Liver (tissue), 3 donors: ENCODE measurements at regions not wholly inside any gene's neighbourhood (a gene's known extent, or its start where the extent isn't known, plus 50 kb on each side); places are given as distances from the start of the nearest gene placed in this dataset.

Experiments
- HNF4G ChIP-seq: IDR thresholded peaks from 2 replicates; pipeline ENCODE4 v1.6.1; 2016; ENCODE audit warnings: antibody characterized with exemption
- JUND ChIP-seq, 2 donors: IDR thresholded peaks; 2 replicates each; pipeline ENCODE4 v1.6.1; 2016; ENCODE audit warnings: antibody characterized with exemption in 2 of 2
- TAF1 ChIP-seq: conservative IDR thresholded peaks from 2 replicates; pipeline ENCODE4 v1.6.1; 2016; ENCODE audit warnings: antibody characterized with exemption, mild to moderate bottlenecking
- YY1 ChIP-seq: IDR thresholded peaks from 2 replicates; pipeline ENCODE4 v1.6.1; 2016; ENCODE audit warnings: antibody characterized with exemption, mild to moderate bottlenecking
- TF ChIP-seq, protein P1 (sequence below): fragments of 150-350 bp; IDR thresholded peaks from 2 replicates; pipeline ENCODE4 v1.5.1; 2017; ENCODE audit warnings: improper control_type of control experiment, low read depth, low read length; ENCODE audit not compliant: missing input control
- TF ChIP-seq, protein P2 (sequence below): IDR thresholded peaks from 2 replicates; pipeline ENCODE4 v1.6.1; 2016; ENCODE audit warnings: antibody characterized with exemption
- TF ChIP-seq, protein P3 (sequence below): IDR thresholded peaks from 2 replicates; pipeline ENCODE4 v1.6.1; 2016; ENCODE audit warnings: antibody characterized with exemption, mild to moderate bottlenecking
- TF ChIP-seq, protein P4 (sequence below): IDR thresholded peaks from 2 replicates; pipeline ENCODE4 v1.6.1; 2016; ENCODE audit warnings: antibody characterized with exemption
- donor health status: healthy.
- donor health status: healthy.

DNA sequence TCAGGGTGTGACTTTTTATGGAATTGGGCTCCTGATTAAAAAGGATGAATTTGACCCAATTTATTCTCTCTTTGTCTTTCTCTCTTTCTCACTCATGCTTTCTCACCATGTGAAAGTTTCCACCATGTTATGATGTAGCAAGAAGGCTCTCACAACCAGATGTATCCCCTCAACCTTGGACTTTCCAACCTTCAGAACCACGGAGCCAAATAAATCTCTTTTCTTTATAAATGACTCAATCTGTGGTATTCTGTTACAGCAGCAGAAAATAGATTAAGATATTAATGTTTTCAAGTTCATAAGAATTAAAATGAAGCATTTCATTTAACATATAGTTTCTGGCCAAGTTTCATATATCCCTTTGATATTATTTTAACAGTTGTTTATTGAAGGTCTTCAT, 698.5 kb downstream of the TRAM1L1 start:
- TF ChIP-seq, protein P1, sequence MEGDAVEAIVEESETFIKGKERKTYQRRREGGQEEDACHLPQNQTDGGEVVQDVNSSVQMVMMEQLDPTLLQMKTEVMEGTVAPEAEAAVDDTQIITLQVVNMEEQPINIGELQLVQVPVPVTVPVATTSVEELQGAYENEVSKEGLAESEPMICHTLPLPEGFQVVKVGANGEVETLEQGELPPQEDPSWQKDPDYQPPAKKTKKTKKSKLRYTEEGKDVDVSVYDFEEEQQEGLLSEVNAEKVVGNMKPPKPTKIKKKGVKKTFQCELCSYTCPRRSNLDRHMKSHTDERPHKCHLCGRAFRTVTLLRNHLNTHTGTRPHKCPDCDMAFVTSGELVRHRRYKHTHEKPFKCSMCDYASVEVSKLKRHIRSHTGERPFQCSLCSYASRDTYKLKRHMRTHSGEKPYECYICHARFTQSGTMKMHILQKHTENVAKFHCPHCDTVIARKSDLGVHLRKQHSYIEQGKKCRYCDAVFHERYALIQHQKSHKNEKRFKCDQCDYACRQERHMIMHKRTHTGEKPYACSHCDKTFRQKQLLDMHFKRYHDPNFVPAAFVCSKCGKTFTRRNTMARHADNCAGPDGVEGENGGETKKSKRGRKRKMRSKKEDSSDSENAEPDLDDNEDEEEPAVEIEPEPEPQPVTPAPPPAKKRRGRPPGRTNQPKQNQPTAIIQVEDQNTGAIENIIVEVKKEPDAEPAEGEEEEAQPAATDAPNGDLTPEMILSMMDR = no peak
- TF ChIP-seq, protein P2, sequence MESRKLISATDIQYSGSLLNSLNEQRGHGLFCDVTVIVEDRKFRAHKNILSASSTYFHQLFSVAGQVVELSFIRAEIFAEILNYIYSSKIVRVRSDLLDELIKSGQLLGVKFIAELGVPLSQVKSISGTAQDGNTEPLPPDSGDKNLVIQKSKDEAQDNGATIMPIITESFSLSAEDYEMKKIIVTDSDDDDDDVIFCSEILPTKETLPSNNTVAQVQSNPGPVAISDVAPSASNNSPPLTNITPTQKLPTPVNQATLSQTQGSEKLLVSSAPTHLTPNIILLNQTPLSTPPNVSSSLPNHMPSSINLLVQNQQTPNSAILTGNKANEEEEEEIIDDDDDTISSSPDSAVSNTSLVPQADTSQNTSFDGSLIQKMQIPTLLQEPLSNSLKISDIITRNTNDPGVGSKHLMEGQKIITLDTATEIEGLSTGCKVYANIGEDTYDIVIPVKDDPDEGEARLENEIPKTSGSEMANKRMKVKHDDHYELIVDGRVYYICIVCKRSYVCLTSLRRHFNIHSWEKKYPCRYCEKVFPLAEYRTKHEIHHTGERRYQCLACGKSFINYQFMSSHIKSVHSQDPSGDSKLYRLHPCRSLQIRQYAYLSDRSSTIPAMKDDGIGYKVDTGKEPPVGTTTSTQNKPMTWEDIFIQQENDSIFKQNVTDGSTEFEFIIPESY = no peak
- TF ChIP-seq HNF4G (no peak), JUND (IDR thresholded peaks at IDR 0.05) (no peak), YY1 (no peak), TAF1 (no peak)
- TF ChIP-seq, protein P3, sequence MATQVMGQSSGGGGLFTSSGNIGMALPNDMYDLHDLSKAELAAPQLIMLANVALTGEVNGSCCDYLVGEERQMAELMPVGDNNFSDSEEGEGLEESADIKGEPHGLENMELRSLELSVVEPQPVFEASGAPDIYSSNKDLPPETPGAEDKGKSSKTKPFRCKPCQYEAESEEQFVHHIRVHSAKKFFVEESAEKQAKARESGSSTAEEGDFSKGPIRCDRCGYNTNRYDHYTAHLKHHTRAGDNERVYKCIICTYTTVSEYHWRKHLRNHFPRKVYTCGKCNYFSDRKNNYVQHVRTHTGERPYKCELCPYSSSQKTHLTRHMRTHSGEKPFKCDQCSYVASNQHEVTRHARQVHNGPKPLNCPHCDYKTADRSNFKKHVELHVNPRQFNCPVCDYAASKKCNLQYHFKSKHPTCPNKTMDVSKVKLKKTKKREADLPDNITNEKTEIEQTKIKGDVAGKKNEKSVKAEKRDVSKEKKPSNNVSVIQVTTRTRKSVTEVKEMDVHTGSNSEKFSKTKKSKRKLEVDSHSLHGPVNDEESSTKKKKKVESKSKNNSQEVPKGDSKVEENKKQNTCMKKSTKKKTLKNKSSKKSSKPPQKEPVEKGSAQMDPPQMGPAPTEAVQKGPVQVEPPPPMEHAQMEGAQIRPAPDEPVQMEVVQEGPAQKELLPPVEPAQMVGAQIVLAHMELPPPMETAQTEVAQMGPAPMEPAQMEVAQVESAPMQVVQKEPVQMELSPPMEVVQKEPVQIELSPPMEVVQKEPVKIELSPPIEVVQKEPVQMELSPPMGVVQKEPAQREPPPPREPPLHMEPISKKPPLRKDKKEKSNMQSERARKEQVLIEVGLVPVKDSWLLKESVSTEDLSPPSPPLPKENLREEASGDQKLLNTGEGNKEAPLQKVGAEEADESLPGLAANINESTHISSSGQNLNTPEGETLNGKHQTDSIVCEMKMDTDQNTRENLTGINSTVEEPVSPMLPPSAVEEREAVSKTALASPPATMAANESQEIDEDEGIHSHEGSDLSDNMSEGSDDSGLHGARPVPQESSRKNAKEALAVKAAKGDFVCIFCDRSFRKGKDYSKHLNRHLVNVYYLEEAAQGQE = no peak
- TF ChIP-seq, protein P4, sequence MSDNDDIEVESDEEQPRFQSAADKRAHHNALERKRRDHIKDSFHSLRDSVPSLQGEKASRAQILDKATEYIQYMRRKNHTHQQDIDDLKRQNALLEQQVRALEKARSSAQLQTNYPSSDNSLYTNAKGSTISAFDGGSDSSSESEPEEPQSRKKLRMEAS = no peak
